Body of pancreas (tissue), 4 donors: ENCODE measurements at regions not wholly inside any gene's neighbourhood (a gene's known extent, or its start where the extent isn't known, plus 50 kb on each side); places are given as distances from the start of the nearest gene placed in this dataset.

ENCODE experiments used
- ATAC-seq: fragments of 150-250 bp; one replicate; pipeline ENCODE4 v1.9.1; 2016
- DNase-seq, 4 donors: peaks; one replicate each; pipeline ENCODE4 v3.0.0-alpha.2; 2019
- H3K27ac ChIP-seq, 4 donors: fragments of 200-600 bp; sonication (generic); 1 replicate in 3 of 4; 2 replicates in 1 of 4; pipeline versions ENCODE4 v1.5.1 to v1.6.1; 2016 to 2019; ENCODE audit warnings: mild to moderate bottlenecking in 1 of 4, mixed read lengths in 1 of 4, moderate library complexity in 1 of 4
- H3K27me3 ChIP-seq, 2 donors: fragments of 200-600 bp; sonication (generic); one replicate each; pipeline ENCODE4 v1.6.0; 2016; ENCODE audit warnings: mild to moderate bottlenecking in 1 of 2
- H3K36me3 ChIP-seq, 2 donors: fragments of 200-600 bp; sonication (generic); replicated peaks in 1 of 2; 2 replicates each; pipeline ENCODE4 v1.5.1; 2016; ENCODE audit warnings: low read depth in 2 of 2; ENCODE audit not compliant: insufficient read depth in 1 of 2
- H3K4me1 ChIP-seq: fragments of 200-600 bp; sonication (generic); one replicate; pipeline ENCODE4 v1.6.0; 2016
- H3K4me3 ChIP-seq, 2 donors: fragments of 200-600 bp; sonication (generic); 1 replicate in 1 of 2; 2 replicates in 1 of 2; pipeline ENCODE4 v1.5.1; 2016 to 2019
- H3K9me3 ChIP-seq, 3 donors: fragments of 200-600 bp; sonication (generic); 1 replicate in 2 of 3; 2 replicates in 1 of 3; pipeline ENCODE4 v1.5.1; 2016
- CTCF ChIP-seq, 7 experiments: fragments of 450-650 bp in 4 of 7; fragments of 200-600 bp in 3 of 7; sonication (generic) in 3 of 7; IDR thresholded peaks; one replicate each; pipeline ENCODE4 v1.5.1; 2016 to 2019; ENCODE audit warnings: antibody characterized with exemption in 7 of 7
- POLR2A ChIP-seq, 3 donors: fragments of 450-650 bp; IDR thresholded peaks; one replicate each; pipeline ENCODE4 v1.6.1; 2016; ENCODE audit warnings: antibody characterized with exemption in 3 of 3, mild to moderate bottlenecking in 2 of 3
- WGBS, 2 donors: methylation state at CpG; one replicate each; pipeline ENCODE4 v1.1.5; 2017; 5-methylcytosine and 5-hydroxymethylcytosine counted together
- intact Hi-C: fragments of 100-400 bp; cut with DNase I; formaldehyde crosslinking; loops from one replicate; pipeline ENCODE4 v1.15.1; 2023

- no peak overlapping the region for H3K27ac ChIP-seq
- H3K4me1 ChIP-seq, result peaks cover 4% of the 10 kb centered on the region
- no peak for ATAC-seq
- H3K4me3 ChIP-seq, result no peak overlapping the region
- no peak for TF ChIP-seq POLR2A (IDR thresholded peaks at IDR 0.05)
- intact Hi-C loops, result loop anchor here (10.0 kb wide), 1 partner anchor 89 kb away; no protein-coding TSS in a partner anchor
- no peaks in the 10 kb centered on the region for H3K9me3 ChIP-seq
- WGBS, 2 donors, result 87 to 88% methylated on average over 10 to 18 of the region's 18 CpGs
- H3K36me3 ChIP-seq, result no peaks in the 10 kb centered on the region
- DNase-seq, result no peak
- no peaks in the 10 kb centered on the region for H3K27me3 ChIP-seq
Measured at GRCh38 chr15:31225356-31225955, 101.2 kb upstream of the KLF13 start.

DNA sequence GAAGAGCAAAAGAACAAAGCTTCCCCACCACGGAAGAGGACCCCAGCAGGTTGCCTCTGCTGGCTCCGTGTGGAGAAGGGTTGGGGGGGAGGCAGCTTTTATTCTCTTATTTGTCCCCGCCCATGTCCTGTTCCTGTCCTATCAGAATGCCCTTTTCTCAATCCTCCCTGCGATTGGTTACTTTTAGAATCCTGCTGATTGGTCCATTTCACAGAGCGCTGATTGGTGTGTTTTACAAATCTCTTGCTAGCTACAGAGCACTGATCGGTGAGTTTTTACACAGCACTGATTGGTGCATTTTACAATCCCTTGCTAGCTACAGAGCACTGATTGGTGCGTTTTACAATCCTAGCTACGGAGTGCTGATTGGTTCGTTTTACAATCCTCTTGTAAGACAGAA, 100.6 kb upstream of the KLF13 start:
- intact Hi-C loops, result loop anchor here (10.0 kb wide), 1 partner anchor 89 kb away; no protein-coding TSS in a partner anchor
- peaks cover 4% of the 10 kb centered on the region for H3K4me1 ChIP-seq
- 88 to 92% methylated on average over 9 of the region's 9 CpGs for WGBS, 2 donors
- no peaks in the 10 kb centered on the region for H3K9me3 ChIP-seq
- H3K4me3 ChIP-seq, result no peak overlapping the region
- H3K27me3 ChIP-seq, result no peaks in the 10 kb centered on the region
- DNase-seq (no peak), ATAC-seq (no peak)
- no peaks in the 10 kb centered on the region for H3K36me3 ChIP-seq
- TF ChIP-seq POLR2A (IDR thresholded peaks at IDR 0.05) (no peak), CTCF (IDR thresholded peaks at IDR 0.05) (no peak)
- no peak overlapping the region for H3K27ac ChIP-seq

DNA sequence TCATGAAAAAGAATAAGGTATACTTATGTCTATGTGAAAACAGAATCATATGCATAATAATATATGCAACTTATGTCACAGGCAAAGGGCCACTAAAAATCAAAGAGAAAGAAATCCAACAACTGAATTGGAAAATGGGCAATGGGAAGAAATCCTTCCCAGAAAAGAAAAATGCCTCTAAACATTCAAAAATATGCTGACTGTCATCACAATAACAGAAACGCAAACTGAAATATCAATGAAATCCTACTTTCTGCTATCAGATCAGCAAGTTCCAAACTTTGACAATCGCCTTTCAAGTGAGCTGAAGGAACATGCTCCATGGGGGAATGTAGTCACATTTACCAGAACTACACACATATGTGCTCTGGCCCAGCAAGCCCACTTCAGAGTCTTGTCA, 99.4 kb upstream of the KLF13 start:
- Histone ChIP-seq H3K27me3 (no peaks in the 10 kb centered on the region), H3K4me1 (peaks cover 4% of the 10 kb centered on the region), H3K9me3 (no peaks in the 10 kb centered on the region), H3K36me3 (no peaks in the 10 kb centered on the region), H3K4me3 (no peak overlapping the region), H3K27ac (no peak overlapping the region)
- TF ChIP-seq CTCF (IDR thresholded peaks at IDR 0.05), result no peak
- no peak for TF ChIP-seq POLR2A (IDR thresholded peaks at IDR 0.05)
- DNase-seq (no peak), ATAC-seq (no peak)
- WGBS, 2 donors, result 85% methylated on average over 2 of the region's 2 CpGs
- intact Hi-C loops, result loop anchor here (10.0 kb wide), 1 partner anchor 88 kb away; no protein-coding TSS in a partner anchor

- Histone ChIP-seq H3K27ac (no peak overlapping the region), H3K27me3 (no peaks in the 10 kb centered on the region), H3K4me3 (no peak overlapping the region), H3K9me3 (no peaks in the 10 kb centered on the region), H3K36me3 (no peaks in the 10 kb centered on the region), H3K4me1 (peaks cover 4% of the 10 kb centered on the region)
- TF ChIP-seq CTCF (IDR thresholded peaks at IDR 0.05) (no peak), POLR2A (IDR thresholded peaks at IDR 0.05) (no peak)
- intact Hi-C loops, result loop anchor here (10.0 kb wide), 1 partner anchor 87 kb away; no protein-coding TSS in a partner anchor
- ATAC-seq (no peak), DNase-seq (no peak)
- 51 to 75% methylated on average over 7 of the region's 7 CpGs for WGBS, 2 donors
Measured at GRCh38 chr15:31228011-31228484, 98.6 kb upstream of the KLF13 start.

- H3K27me3 ChIP-seq, result no peaks in the 10 kb centered on the region
- H3K9me3 ChIP-seq, result no peaks in the 10 kb centered on the region
- H3K36me3 ChIP-seq, result no peaks in the 10 kb centered on the region
- intact Hi-C loops, result loop anchor here (10.0 kb wide), 1 partner anchor 86 kb away; no protein-coding TSS in a partner anchor
- TF ChIP-seq CTCF (IDR thresholded peaks at IDR 0.05), result no peak
- TF ChIP-seq POLR2A (IDR thresholded peaks at IDR 0.05), result peak; percentile 9 to 47 (median 40)
- no peak overlapping the region for H3K27ac ChIP-seq
- DNase-seq (peak; percentile 44 to 67 (median 56)), ATAC-seq (peak; percentile 86)
- 70 to 95% methylated on average over 4 to 7 of the region's 8 CpGs for WGBS, 2 donors
- H3K4me3 ChIP-seq, result no peak overlapping the region
- H3K4me1 ChIP-seq, result peaks cover 4% of the 10 kb centered on the region
Measured at GRCh38 chr15:31228980-31229826, 97.4 kb upstream of the KLF13 start.
